ENCODE measurements at regions not wholly inside any gene's neighbourhood (a gene's known extent, or its start where the extent isn't known, plus 50 kb on each side); places are given as distances from the start of the nearest gene placed in this dataset.

DNA sequence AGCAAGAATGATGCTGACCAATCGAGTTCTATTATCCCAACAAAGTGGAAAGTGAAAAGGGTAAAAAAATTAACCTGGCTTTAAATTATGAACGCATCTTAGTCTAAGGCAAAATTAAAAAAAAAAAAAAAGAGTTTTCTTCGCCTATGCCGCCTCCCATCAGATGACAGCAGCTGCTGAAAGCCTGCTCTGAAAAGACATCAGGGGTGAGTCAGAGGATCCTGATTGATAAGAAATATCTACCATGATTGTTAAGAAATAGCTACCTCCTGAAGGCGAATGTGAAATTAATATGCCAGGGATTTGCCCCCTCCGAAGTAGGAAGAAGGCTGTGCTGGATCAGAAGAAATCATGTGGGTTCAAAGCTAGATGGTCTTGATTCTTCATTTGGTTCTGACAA lies 216.8 kb upstream of the C1orf87 start:
- TF ChIP-seq, protein P1, sequence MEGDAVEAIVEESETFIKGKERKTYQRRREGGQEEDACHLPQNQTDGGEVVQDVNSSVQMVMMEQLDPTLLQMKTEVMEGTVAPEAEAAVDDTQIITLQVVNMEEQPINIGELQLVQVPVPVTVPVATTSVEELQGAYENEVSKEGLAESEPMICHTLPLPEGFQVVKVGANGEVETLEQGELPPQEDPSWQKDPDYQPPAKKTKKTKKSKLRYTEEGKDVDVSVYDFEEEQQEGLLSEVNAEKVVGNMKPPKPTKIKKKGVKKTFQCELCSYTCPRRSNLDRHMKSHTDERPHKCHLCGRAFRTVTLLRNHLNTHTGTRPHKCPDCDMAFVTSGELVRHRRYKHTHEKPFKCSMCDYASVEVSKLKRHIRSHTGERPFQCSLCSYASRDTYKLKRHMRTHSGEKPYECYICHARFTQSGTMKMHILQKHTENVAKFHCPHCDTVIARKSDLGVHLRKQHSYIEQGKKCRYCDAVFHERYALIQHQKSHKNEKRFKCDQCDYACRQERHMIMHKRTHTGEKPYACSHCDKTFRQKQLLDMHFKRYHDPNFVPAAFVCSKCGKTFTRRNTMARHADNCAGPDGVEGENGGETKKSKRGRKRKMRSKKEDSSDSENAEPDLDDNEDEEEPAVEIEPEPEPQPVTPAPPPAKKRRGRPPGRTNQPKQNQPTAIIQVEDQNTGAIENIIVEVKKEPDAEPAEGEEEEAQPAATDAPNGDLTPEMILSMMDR (conservative IDR thresholded peaks at IDR 0.05 in 1 of 2, IDR thresholded peaks at IDR 0.05 in 1 of 2; ENCODE audit: low read depth in 1 of 2, low read length in 2 of 2), result no peak
- TF ChIP-seq EZH2 (IDR thresholded peaks at IDR 0.05; ENCODE audit: low read length, missing control alignments), result no peak

Data from fibroblast of lung (primary cell).